ENCODE measurements at regions not wholly inside any gene's neighbourhood (a gene's known extent, or its start where the extent isn't known, plus 50 kb on each side); places are given as distances from the start of the nearest gene placed in this dataset.

DNA sequence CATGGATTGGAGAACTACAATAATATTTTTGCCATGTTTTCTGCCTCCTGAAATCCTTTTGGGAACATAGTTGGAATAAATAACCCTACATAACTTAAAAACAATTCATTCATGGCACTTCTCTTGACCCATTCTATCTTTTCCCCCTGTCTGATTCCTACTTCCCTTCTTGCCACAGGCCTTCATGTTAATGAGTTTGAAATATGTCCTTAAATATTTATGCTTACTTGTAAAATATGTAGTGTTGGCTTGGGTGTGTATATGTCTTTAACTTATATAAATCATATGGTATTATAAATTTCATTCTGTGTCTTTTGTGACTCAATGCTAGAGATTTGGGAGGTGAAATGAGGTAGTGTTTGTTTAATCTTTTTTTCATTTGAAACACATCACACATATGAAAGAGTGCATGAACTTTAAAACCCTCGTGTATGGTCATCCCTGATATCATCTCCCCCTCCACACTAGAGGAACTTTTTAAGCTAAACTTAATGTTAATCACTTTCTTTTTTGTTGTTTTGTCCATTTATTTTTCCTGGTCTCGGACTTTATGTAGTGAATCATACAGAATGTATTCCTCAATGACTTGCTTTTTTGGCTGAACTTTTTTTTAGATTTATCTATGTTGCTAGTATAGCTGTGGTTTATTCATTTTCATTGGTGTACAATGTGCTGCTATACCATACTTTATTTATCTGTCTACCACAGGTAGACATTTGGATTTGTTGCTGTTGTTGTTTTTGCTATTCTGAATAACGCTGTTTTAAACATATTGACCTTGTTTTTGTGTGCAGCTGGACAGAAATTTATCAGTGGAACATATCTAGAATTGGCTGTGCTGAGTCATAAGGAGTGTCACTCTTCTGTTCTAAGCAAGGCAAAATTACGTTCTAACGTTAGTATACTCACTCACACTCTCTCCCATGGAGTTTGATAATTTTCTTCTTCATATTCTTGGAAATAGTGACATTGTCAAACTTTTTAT lies 441.6 kb downstream of the PLPP3 start:
- no peaks in the 10 kb centered on the region for H3K36me3 ChIP-seq (ENCODE audit: control insufficient read depth in 2 of 2, insufficient read depth in 2 of 2, low read length in 1 of 2)
- no peak for FAIRE-seq
- H3K27ac ChIP-seq (ENCODE audit: control insufficient read depth, insufficient read depth), result no peak overlapping the region
- ChIA-PET POLR2A (interaction anchor here (1.0 kb wide), 1 partner anchor 9 kb away, joined by 3 read pairs; no protein-coding TSS in a partner anchor), CTCF (interaction anchor here (0.6 to 1.5 kb wide), 2 partner anchors 10 to 770 kb away, joined by 3 to 8 read pairs; no protein-coding TSS in a partner anchor), RAD21 (ENCODE audit: unreplicated experiment) (interaction anchor here (0.6 to 1.6 kb wide), 6 partner anchors 10 to 439 kb away, joined by 3 to 5 read pairs (median 3); no protein-coding TSS in a partner anchor), SMC1A (ENCODE audit: uncharacterized antibody, unreplicated experiment) (interaction anchor here (0.7 to 7.7 kb wide), 8 partner anchors 9 to 131 kb away, joined by 3 to 79 read pairs (median 3); no protein-coding TSS in a partner anchor)
- 30% methylated on average over 5 of the region's 5 CpGs for WGBS (ENCODE audit: insufficient coverage, insufficient replicate concordance, low lambda C conversion rate, missing lambda C conversion rate)
- no peaks in the 10 kb centered on the region for H3K9me3 ChIP-seq (replicated peaks; ENCODE audit: control insufficient read depth, insufficient read depth, low read length)
- no peak for DNase-seq (ENCODE audit: low read depth, low spot score)
- no peak overlapping the region for H3K4me2 ChIP-seq (ENCODE audit: control insufficient read depth, insufficient read depth)
- TF ChIP-seq SMC3 (IDR thresholded peaks at IDR 0.05; ENCODE audit: borderline replicate concordance, low read length) (no peak), POLR2A (IDR thresholded peaks at IDR 0.05; ENCODE audit: low read depth, low read length) (no peak), SMAD5 (IDR thresholded peaks at IDR 0.05; ENCODE audit: low read depth) (no peak), CTCF (IDR thresholded peaks at IDR 0.05 in 2 of 3, conservative IDR thresholded peaks at IDR 0.05 in 1 of 3; ENCODE audit: control insufficient read depth in 2 of 3, extremely low read depth in 1 of 3, insufficient read depth in 1 of 3, low read depth in 3 of 3, low read length in 3 of 3) (no peak), BCL11A (IDR thresholded peaks at IDR 0.05; ENCODE audit: low read depth, low read length) (no peak), ZNF687 (IDR thresholded peaks at IDR 0.05) (no peak)
- intact Hi-C loops (cut with micrococcal nuclease; ENCODE audit: unreplicated experiment) (no loop called here), in situ Hi-C loops (cut with MboI) (no loop called here)
- no peaks in the 10 kb centered on the region; the same call in 1 of the 2 replicates for H3K79me2 ChIP-seq (ENCODE audit: control insufficient read depth, insufficient read depth, low read length)
- H3K4me3 ChIP-seq, result no peak overlapping the region
- peaks cover 25% of the 10 kb centered on the region for H3K4me1 ChIP-seq (ENCODE audit: control insufficient read depth, insufficient read depth, low read length)
- BruUV-seq (replicated peaks), result no TSS peak
- no peaks in the 10 kb centered on the region for H4K20me1 ChIP-seq (ENCODE audit: control insufficient read depth, insufficient read depth)
- H2AFZ ChIP-seq (ENCODE audit: control insufficient read depth, low read depth, low read length), result no peak overlapping the region
- no peak overlapping the region for H3K9ac ChIP-seq (ENCODE audit: control insufficient read depth, insufficient read depth, low read length)
- H3K27me3 ChIP-seq (replicated peaks in 1 of 2; ENCODE audit: control insufficient read depth in 2 of 2, insufficient read depth in 2 of 2, low read length in 1 of 2), result no peaks in the 10 kb centered on the region
- no peak for ATAC-seq
